ENCODE measurements at regions not wholly inside any gene's neighbourhood (a gene's known extent, or its start where the extent isn't known, plus 50 kb on each side); places are given as distances from the start of the nearest gene placed in this dataset.

DNA sequence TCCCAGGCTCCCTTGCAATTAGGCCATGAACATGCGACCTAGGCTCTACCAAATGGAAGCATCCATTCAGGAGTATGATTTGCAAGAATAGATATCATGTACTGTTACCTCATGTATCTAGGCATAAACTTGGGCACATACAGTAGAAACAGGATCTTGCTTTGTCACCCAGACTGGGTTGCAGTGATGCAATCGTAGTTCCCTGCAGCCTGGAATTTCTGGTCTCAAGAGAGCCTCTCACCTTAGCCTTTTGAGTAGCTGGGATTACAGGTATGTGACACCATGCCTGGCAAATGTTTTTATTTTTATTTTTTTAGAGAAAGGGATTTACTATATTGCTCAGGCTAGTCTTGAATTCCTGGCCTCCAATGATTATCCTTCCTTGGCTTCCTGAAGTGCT lies 994.2 kb downstream of the ADGRL3 start:
- TF ChIP-seq, protein P1, sequence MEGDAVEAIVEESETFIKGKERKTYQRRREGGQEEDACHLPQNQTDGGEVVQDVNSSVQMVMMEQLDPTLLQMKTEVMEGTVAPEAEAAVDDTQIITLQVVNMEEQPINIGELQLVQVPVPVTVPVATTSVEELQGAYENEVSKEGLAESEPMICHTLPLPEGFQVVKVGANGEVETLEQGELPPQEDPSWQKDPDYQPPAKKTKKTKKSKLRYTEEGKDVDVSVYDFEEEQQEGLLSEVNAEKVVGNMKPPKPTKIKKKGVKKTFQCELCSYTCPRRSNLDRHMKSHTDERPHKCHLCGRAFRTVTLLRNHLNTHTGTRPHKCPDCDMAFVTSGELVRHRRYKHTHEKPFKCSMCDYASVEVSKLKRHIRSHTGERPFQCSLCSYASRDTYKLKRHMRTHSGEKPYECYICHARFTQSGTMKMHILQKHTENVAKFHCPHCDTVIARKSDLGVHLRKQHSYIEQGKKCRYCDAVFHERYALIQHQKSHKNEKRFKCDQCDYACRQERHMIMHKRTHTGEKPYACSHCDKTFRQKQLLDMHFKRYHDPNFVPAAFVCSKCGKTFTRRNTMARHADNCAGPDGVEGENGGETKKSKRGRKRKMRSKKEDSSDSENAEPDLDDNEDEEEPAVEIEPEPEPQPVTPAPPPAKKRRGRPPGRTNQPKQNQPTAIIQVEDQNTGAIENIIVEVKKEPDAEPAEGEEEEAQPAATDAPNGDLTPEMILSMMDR (IDR thresholded peaks at IDR 0.05), result no peak
- TF ChIP-seq POLR2AphosphoS5 (IDR thresholded peaks at IDR 0.05; ENCODE audit: low read depth, low read length), result no peak

All from Panc1 (cell line).